GM23248 (cell line): ENCODE measurements at regions not wholly inside any gene's neighbourhood (a gene's known extent, or its start where the extent isn't known, plus 50 kb on each side); places are given as distances from the start of the nearest gene placed in this dataset.
"Not testable (repeated sequence)": the region's sequence is repeated elsewhere in the genome, so short reads cannot be mapped to it uniquely, and the experiment has no call there.

Experiments
- DNase-seq: peaks from one replicate; pipeline ENCODE4 v3.0.0-alpha.2; 2015
- H2AFZ ChIP-seq: fragments of 200-600 bp; sonication (generic); 2 replicates; pipeline ENCODE4 v1.6.1; 2016; ENCODE audit warnings: antibody characterized with exemption
- H3F3A ChIP-seq: fragments of 200-600 bp; sonication (generic); 2 replicates; pipeline ENCODE4 v1.6.1; 2016; ENCODE audit warnings: mild to moderate bottlenecking, antibody characterized with exemption, mixed run types; ENCODE audit not compliant: insufficient read depth
- H3K27ac ChIP-seq: fragments of 200-600 bp; sonication (generic); 2 replicates; pipeline ENCODE4 v1.5.1; 2016; ENCODE audit warnings: mild to moderate bottlenecking
- H3K27me3 ChIP-seq: fragments of 200-600 bp; sonication (generic); replicated peaks from 2 replicates; pipeline ENCODE4 v1.6.1; 2016; ENCODE audit warnings: mild to moderate bottlenecking; ENCODE audit not compliant: insufficient read depth
- H3K36me3 ChIP-seq: fragments of 200-600 bp; sonication (generic); 2 replicates; pipeline ENCODE4 v1.6.1; 2016; ENCODE audit warnings: low read depth, mild to moderate bottlenecking
- H3K4me1 ChIP-seq: fragments of 200-600 bp; sonication (generic); 2 replicates; pipeline ENCODE4 v1.6.1; 2016; ENCODE audit warnings: mild to moderate bottlenecking; ENCODE audit not compliant: insufficient read depth
- H3K4me2 ChIP-seq: fragments of 200-600 bp; sonication (generic); one replicate; pipeline ENCODE4 v1.6.1; 2016; ENCODE audit warnings: mild to moderate bottlenecking; ENCODE audit not compliant: unreplicated experiment
- H3K4me3 ChIP-seq: fragments of 200-600 bp; sonication (generic); 2 replicates; pipeline ENCODE4 v1.5.1; 2016; ENCODE audit warnings: mild to moderate bottlenecking
- H3K79me2 ChIP-seq: fragments of 200-600 bp; sonication (generic); 2 replicates; pipeline ENCODE4 v1.6.1; 2016; ENCODE audit warnings: mild to moderate bottlenecking; ENCODE audit not compliant: insufficient read depth
- H3K9ac ChIP-seq: fragments of 200-600 bp; sonication (generic); 2 replicates; pipeline ENCODE4 v1.6.1; 2016; ENCODE audit warnings: mild to moderate bottlenecking
- H3K9me2 ChIP-seq: fragments of 200-600 bp; sonication (generic); 2 replicates; pipeline ENCODE4 v1.6.1; 2016; ENCODE audit warnings: mixed run types, mild to moderate bottlenecking, moderate library complexity; ENCODE audit not compliant: insufficient read depth
- H3K9me3 ChIP-seq: fragments of 200-600 bp; sonication (generic); one replicate; pipeline ENCODE4 v1.6.1; 2017; ENCODE audit warnings: low read depth
- H4K20me1 ChIP-seq: fragments of 200-600 bp; sonication (generic); 2 replicates; pipeline ENCODE4 v1.6.0; 2016; ENCODE audit not compliant: insufficient read depth
- EZH2 ChIP-seq: fragments of 200-600 bp; sonication (generic); IDR thresholded peaks from 2 replicates; pipeline ENCODE4 v1.6.1; 2018; ENCODE audit warnings: antibody characterized with exemption, mild to moderate bottlenecking; ENCODE audit not compliant: insufficient read depth, poor library complexity, severe bottlenecking
- EZH2phosphoT487 ChIP-seq: fragments of 200-600 bp; sonication (generic); IDR thresholded peaks from 2 replicates; pipeline ENCODE4 v1.6.1; 2018; ENCODE audit warnings: antibody characterized with exemption, moderate library complexity, mild to moderate bottlenecking, low read depth; ENCODE audit not compliant: insufficient read depth
- WGBS, 2 experiments: methylation state at CpG; one replicate each; pipeline ENCODE4 v1.1.6; 2015 to 2017; ENCODE audit warnings: low lambda C conversion rate in 2 of 2, low coverage in 1 of 2; ENCODE audit errors: missing lambda C conversion rate in 2 of 2; 5-methylcytosine and 5-hydroxymethylcytosine counted together
- in situ Hi-C: fragments of 300-500 bp; cut with MboI; formaldehyde crosslinking; loops from 2 replicates; pipeline ENCODE4 v1.15.0; 2020

GRCh38 chr4:181799561-181800069 is 443.6 kb upstream of the TENM3 start:
- Histone ChIP-seq H3K27ac (no peak overlapping the region), H3K9me2 (no peaks in the 10 kb centered on the region), H3K4me1 (no peaks in the 10 kb centered on the region), H3K27me3 (no peaks in the 10 kb centered on the region), H3F3A (no peaks in the 10 kb centered on the region), H3K4me3 (no peak overlapping the region), H3K4me2 (no peak overlapping the region), H3K36me3 (no peaks in the 10 kb centered on the region), H3K79me2 (no peaks in the 10 kb centered on the region), H3K9me3 (no peaks in the 10 kb centered on the region), H2AFZ (no peak overlapping the region), H3K9ac (no peak overlapping the region), H4K20me1 (no peaks in the 10 kb centered on the region)
- DNase-seq = no peak
- TF ChIP-seq EZH2phosphoT487 (no peak), EZH2 (no peak)
- in situ Hi-C loops = no loop called here
- WGBS, 2 experiments = 55 to 61% methylated on average over 10 of the region's 10 CpGs

DNA sequence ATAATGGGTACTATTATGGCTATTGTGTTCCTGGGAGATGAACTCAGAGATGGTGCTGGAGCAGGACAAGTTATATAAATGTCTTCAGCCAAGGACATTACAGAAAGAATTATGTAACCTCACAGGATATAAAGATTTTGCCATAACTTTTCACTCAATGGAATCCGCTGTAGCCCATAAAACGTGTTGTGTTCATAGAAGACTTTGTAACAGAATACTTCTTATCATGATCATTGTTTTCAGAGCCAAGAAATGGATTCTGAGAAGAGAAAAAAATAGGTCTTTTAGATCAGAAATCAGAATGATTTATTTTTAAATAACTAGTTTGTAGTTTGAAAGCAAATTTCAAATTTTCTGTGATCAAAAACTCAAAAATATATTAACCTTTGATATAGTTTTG is 441.0 kb upstream of the TENM3 start:
- TF ChIP-seq EZH2 (no peak), EZH2phosphoT487 (no peak)
- Histone ChIP-seq H3K27ac (no peak overlapping the region), H3K36me3 (no peaks in the 10 kb centered on the region), H3K9me2 (no peaks in the 10 kb centered on the region), H3K4me3 (no peak overlapping the region), H3K79me2 (no peaks in the 10 kb centered on the region), H3K4me2 (no peak overlapping the region), H2AFZ (no peak overlapping the region), H3K27me3 (no peaks in the 10 kb centered on the region), H3K9ac (no peak overlapping the region), H3K9me3 (no peaks in the 10 kb centered on the region), H4K20me1 (no peaks in the 10 kb centered on the region), H3K4me1 (no peaks in the 10 kb centered on the region), H3F3A (no peaks in the 10 kb centered on the region)
- DNase-seq = no peak
- 12 to 26% methylated on average over 2 of the region's 2 CpGs for WGBS, 2 experiments
- in situ Hi-C loops = no loop called here

DNA sequence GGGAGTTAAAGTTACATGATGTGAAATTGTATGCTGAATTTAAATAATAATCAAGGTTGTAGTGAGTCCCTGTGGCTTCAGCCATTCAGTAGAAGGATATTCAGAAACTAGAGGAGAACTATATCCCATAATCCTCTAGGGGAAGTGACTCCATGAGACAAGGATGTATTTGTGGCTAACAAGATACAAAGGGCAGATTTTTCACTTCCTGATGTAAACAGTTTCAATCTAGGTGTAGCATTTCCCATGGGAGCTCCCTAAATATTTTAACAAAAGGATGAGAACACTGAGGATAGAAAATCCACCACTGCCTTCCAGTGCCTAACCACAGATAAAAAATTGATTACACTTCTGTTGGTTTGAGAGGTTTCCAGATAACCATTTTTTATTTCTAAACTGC is 435.4 kb upstream of the TENM3 start:
- TF ChIP-seq EZH2 = no peak
- no peak for TF ChIP-seq EZH2phosphoT487
- Histone ChIP-seq H3K4me2 (no peak overlapping the region), H3K9me3 (no peaks in the 10 kb centered on the region), H3K4me3 (no peak overlapping the region), H3K27me3 (no peaks in the 10 kb centered on the region), H3K9ac (no peak overlapping the region), H4K20me1 (no peaks in the 10 kb centered on the region), H3K36me3 (no peaks in the 10 kb centered on the region), H3K4me1 (no peaks in the 10 kb centered on the region), H3K79me2 (no peaks in the 10 kb centered on the region), H3K27ac (no peak overlapping the region), H3K9me2 (no peaks in the 10 kb centered on the region), H2AFZ (no peak overlapping the region), H3F3A (no peaks in the 10 kb centered on the region)
- no peak for DNase-seq
- in situ Hi-C loops = no loop called here

- H3K79me2 ChIP-seq = no peaks in the 10 kb centered on the region
- DNase-seq = no peak
- no peaks in the 10 kb centered on the region for H3K9me3 ChIP-seq
- no peak for TF ChIP-seq EZH2phosphoT487
- no peak for TF ChIP-seq EZH2
- no peak overlapping the region for H2AFZ ChIP-seq
- H3K9ac ChIP-seq = no peak overlapping the region
- WGBS, 2 experiments = 36 to 38% methylated on average over 5 of the region's 5 CpGs
- no peaks in the 10 kb centered on the region for H4K20me1 ChIP-seq
- no peaks in the 10 kb centered on the region for H3K9me2 ChIP-seq
- no peak overlapping the region for H3K27ac ChIP-seq
- no peaks in the 10 kb centered on the region for H3K4me1 ChIP-seq
- in situ Hi-C loops = no loop called here
- H3K27me3 ChIP-seq = no peaks in the 10 kb centered on the region
- H3F3A ChIP-seq = no peaks in the 10 kb centered on the region
- no peaks in the 10 kb centered on the region for H3K36me3 ChIP-seq
- H3K4me2 ChIP-seq = no peak overlapping the region
- no peak overlapping the region for H3K4me3 ChIP-seq
Measured at GRCh38 chr4:181810711-181811110, 432.5 kb upstream of the TENM3 start.

- H3K27me3 ChIP-seq, H3K4me2 ChIP-seq, DNase-seq, H2AFZ ChIP-seq, H3K9me3 ChIP-seq, in situ Hi-C loops, H3K4me1 ChIP-seq, H3K9me2 ChIP-seq, H3K9ac ChIP-seq, H3K27ac ChIP-seq, H3K36me3 ChIP-seq, H4K20me1 ChIP-seq, H3K4me3 ChIP-seq, H3K79me2 ChIP-seq, H3F3A ChIP-seq: not testable (repeated sequence)
- WGBS, 2 experiments = 12 to 19% methylated on average over 5 of the region's 5 CpGs
Measured at GRCh38 chr4:181811550-181811949, 431.7 kb upstream of the TENM3 start.
